ENCODE measurements at regions not wholly inside any gene's neighbourhood (a gene's known extent, or its start where the extent isn't known, plus 50 kb on each side); places are given as distances from the start of the nearest gene placed in this dataset.
"Not testable (repeated sequence)": the region's sequence is repeated elsewhere in the genome, so short reads cannot be mapped to it uniquely, and the experiment has no call there.

GRCh38 chr1:190935925-190936324 is 458.3 kb upstream of the BRINP3 start:
- DNase-seq (ENCODE audit: low read depth, low spot score) = no peak
- H3K4me3 ChIP-seq (ENCODE audit: low read length) = no peak overlapping the region

GRCh38 chr1:190936337-190936736 is 458.7 kb upstream of the BRINP3 start:
- no peak for DNase-seq (ENCODE audit: low read depth, low spot score)
- H3K4me3 ChIP-seq (ENCODE audit: low read length) = no peak overlapping the region

- DNase-seq (ENCODE audit: low read depth, low spot score) = no peak
Measured at GRCh38 chr1:190940951-190941350, 463.3 kb upstream of the BRINP3 start.

GRCh38 chr1:190942475-190942874 is 464.8 kb upstream of the BRINP3 start:
- DNase-seq (ENCODE audit: low read depth, low spot score) = no peak
- no peak overlapping the region for H3K4me3 ChIP-seq (ENCODE audit: low read length)

More at GRCh38 chr1:190940951-190941350, 463.3 kb upstream of the BRINP3 start:
- no peak overlapping the region for H3K4me3 ChIP-seq (ENCODE audit: low read length)

- H3K4me3 ChIP-seq (ENCODE audit: low read length); DNase-seq (ENCODE audit: low read depth, low spot score): not testable (repeated sequence)
Measured at GRCh38 chr1:190943722-190944121, 466.1 kb upstream of the BRINP3 start.

GRCh38 chr1:190949939-190950338 is 472.3 kb upstream of the BRINP3 start:
- H3K4me3 ChIP-seq (ENCODE audit: low read length) = no peak overlapping the region
- DNase-seq (ENCODE audit: low read depth, low spot score) = no peak

- no peak overlapping the region for H3K4me3 ChIP-seq (ENCODE audit: low read length)
- DNase-seq (ENCODE audit: low read depth, low spot score) = no peak
Measured at GRCh38 chr1:190957565-190957964, 479.9 kb upstream of the BRINP3 start.

GRCh38 chr1:190963321-190963720 is 485.7 kb upstream of the BRINP3 start:
- H3K4me3 ChIP-seq (ENCODE audit: low read length) = no peak overlapping the region
- DNase-seq (ENCODE audit: low read depth, low spot score) = no peak

GRCh38 chr1:190975827-190976226 is 498.2 kb upstream of the BRINP3 start:
- DNase-seq (ENCODE audit: low read depth, low spot score) = no peak
- H3K4me3 ChIP-seq (ENCODE audit: low read length) = no peak overlapping the region

GRCh38 chr1:191002768-191003167 is 525.1 kb upstream of the BRINP3 start:
- H3K4me3 ChIP-seq (ENCODE audit: low read length) = no peak overlapping the region
- DNase-seq (ENCODE audit: low read depth, low spot score) = no peak

GRCh38 chr1:191016765-191017164 is 539.1 kb upstream of the BRINP3 start:
- no peak for DNase-seq (ENCODE audit: low read depth, low spot score)
- no peak overlapping the region for H3K4me3 ChIP-seq (ENCODE audit: low read length)

- DNase-seq (ENCODE audit: low read depth, low spot score) = no peak
- no peak overlapping the region for H3K4me3 ChIP-seq (ENCODE audit: low read length)
Measured at GRCh38 chr1:191022856-191023255, 545.2 kb upstream of the BRINP3 start.

GRCh38 chr1:191025896-191026642 is 548.4 kb upstream of the BRINP3 start:
- DNase-seq (ENCODE audit: low read depth, low spot score) = no peak
- no peak overlapping the region for H3K4me3 ChIP-seq (ENCODE audit: low read length)

GRCh38 chr1:191026828-191027227 is 549.2 kb upstream of the BRINP3 start:
- DNase-seq (ENCODE audit: low read depth, low spot score) = no peak
- H3K4me3 ChIP-seq (ENCODE audit: low read length) = no peak overlapping the region

- no peak for DNase-seq (ENCODE audit: low read depth, low spot score)
- no peak overlapping the region for H3K4me3 ChIP-seq (ENCODE audit: low read length)
Measured at GRCh38 chr1:191034132-191034531, 556.5 kb upstream of the BRINP3 start.

- DNase-seq (ENCODE audit: low read depth, low spot score) = no peak
- H3K4me3 ChIP-seq (ENCODE audit: low read length) = no peak overlapping the region
Measured at GRCh38 chr1:191043066-191043465, 565.4 kb upstream of the BRINP3 start.

GRCh38 chr1:191049781-191050180 is 572.1 kb upstream of the BRINP3 start:
- no peak for DNase-seq (ENCODE audit: low read depth, low spot score)
- H3K4me3 ChIP-seq (ENCODE audit: low read length) = no peak overlapping the region

GRCh38 chr1:191052888-191053287 is 575.2 kb upstream of the BRINP3 start:
- H3K4me3 ChIP-seq (ENCODE audit: low read length) = no peak overlapping the region
- no peak for DNase-seq (ENCODE audit: low read depth, low spot score)

GRCh38 chr1:191065346-191065745 is 587.7 kb upstream of the BRINP3 start:
- no peak overlapping the region for H3K4me3 ChIP-seq (ENCODE audit: low read length)
- DNase-seq (ENCODE audit: low read depth, low spot score) = no peak

- no peak overlapping the region for H3K4me3 ChIP-seq (ENCODE audit: low read length)
- DNase-seq (ENCODE audit: low read depth, low spot score) = no peak
Measured at GRCh38 chr1:191065771-191066170, 588.1 kb upstream of the BRINP3 start.

- H3K4me3 ChIP-seq (ENCODE audit: low read length) = no peak overlapping the region
- DNase-seq (ENCODE audit: low read depth, low spot score) = no peak
Measured at GRCh38 chr1:191074881-191075280, 597.2 kb upstream of the BRINP3 start.
